Neural progenitor cell (in vitro differentiated cells): ENCODE measurements at regions not wholly inside any gene's neighbourhood (a gene's known extent, or its start where the extent isn't known, plus 50 kb on each side); places are given as distances from the start of the nearest gene placed in this dataset.

Experiments
- DNase-seq: peaks from one replicate; pipeline ENCODE4 v3.0.0-alpha.2; 2016; ENCODE audit warnings: low spot score
- H2AFZ ChIP-seq: fragments of 200-600 bp; sonication (generic); replicated peaks from 2 replicates; pipeline ENCODE4 v1.6.1; 2016; ENCODE audit warnings: antibody characterized with exemption
- H3F3A ChIP-seq: fragments of 200-600 bp; sonication (generic); 2 replicates; pipeline ENCODE4 v1.6.1; 2016; ENCODE audit warnings: antibody characterized with exemption, low read depth
- H3K27ac ChIP-seq: fragments of 200-600 bp; sonication (generic); 2 replicates; pipeline ENCODE4 v1.5.1; 2016; ENCODE audit warnings: mild to moderate bottlenecking
- H3K27me3 ChIP-seq: fragments of 200-600 bp; sonication (generic); 2 replicates; pipeline ENCODE4 v1.6.1; 2016; ENCODE audit warnings: mild to moderate bottlenecking, moderate library complexity
- H3K36me3 ChIP-seq: fragments of 200-600 bp; sonication (generic); 2 replicates; pipeline ENCODE4 v1.5.1; 2016
- H3K4me1 ChIP-seq: fragments of 200-600 bp; sonication (generic); 2 replicates; pipeline ENCODE4 v1.6.1; 2016; ENCODE audit warnings: mixed run types
- H3K4me2 ChIP-seq: fragments of 200-600 bp; sonication (generic); 2 replicates; pipeline ENCODE4 v1.6.1; 2016
- H3K4me3 ChIP-seq: fragments of 200-600 bp; sonication (generic); 2 replicates; pipeline ENCODE4 v1.5.1; 2016
- H3K79me2 ChIP-seq: fragments of 200-600 bp; sonication (generic); 2 replicates; pipeline ENCODE4 v1.6.1; 2016; ENCODE audit warnings: low read depth
- H3K9ac ChIP-seq: fragments of 200-600 bp; sonication (generic); 2 replicates; pipeline ENCODE4 v1.6.1; 2016
- H3K9me3 ChIP-seq: fragments of 200-600 bp; sonication (generic); 2 replicates; pipeline ENCODE4 v1.5.1; 2016; ENCODE audit warnings: low read depth
- H4K20me1 ChIP-seq: fragments of 200-600 bp; sonication (generic); 2 replicates; pipeline ENCODE4 v1.6.1; 2016; ENCODE audit warnings: low read depth
- H3K27ac Mint-ChIP-seq: 3 replicates; pipeline ENCODE4 v1.8.0; 2021; ENCODE audit warnings: mixed read lengths
- H3K27me3 Mint-ChIP-seq: 2 replicates; pipeline ENCODE4 v1.8.0; 2022; ENCODE audit warnings: low read depth, mild to moderate bottlenecking, inconsistent platforms, moderate library complexity, mixed read lengths; ENCODE audit not compliant: insufficient read depth
- H3K36me3 Mint-ChIP-seq: 3 replicates; pipeline ENCODE4 v1.8.0; 2021; ENCODE audit warnings: mixed read lengths
- H3K4me1 Mint-ChIP-seq: 3 replicates; pipeline ENCODE4 v1.8.0; 2021; ENCODE audit warnings: mixed read lengths
- H3K4me3 Mint-ChIP-seq: 3 replicates; pipeline ENCODE4 v1.8.0; 2021; ENCODE audit warnings: mild to moderate bottlenecking, moderate library complexity, mixed read lengths
- H3K9me3 Mint-ChIP-seq: 3 replicates; pipeline ENCODE4 v1.8.0; 2020; ENCODE audit warnings: mixed read lengths
- CTCF ChIP-seq: fragments of 200-600 bp; sonication (generic); IDR thresholded peaks from 2 replicates; pipeline ENCODE4 v1.5.1; 2017; ENCODE audit warnings: antibody characterized with exemption, mild to moderate bottlenecking
- EZH2 ChIP-seq: fragments of 200-600 bp; sonication (generic); IDR thresholded peaks from 2 replicates; pipeline ENCODE4 v1.6.1; 2017; ENCODE audit warnings: antibody characterized with exemption, mild to moderate bottlenecking, moderate library complexity
- EZH2phosphoT487 ChIP-seq: fragments of 200-600 bp; sonication (generic); IDR thresholded peaks from 2 replicates; pipeline ENCODE4 v1.6.1; 2017; ENCODE audit warnings: antibody characterized with exemption

- Histone ChIP-seq H3K36me3 (peaks cover 11% of the 10 kb centered on the region), H3K79me2 (peaks cover 51% of the 10 kb centered on the region), H4K20me1 (no peaks in the 10 kb centered on the region), H3K9me3 (peaks cover 25% of the 10 kb centered on the region), H2AFZ (no peak overlapping the region), H3K27ac (no peak overlapping the region), H3K4me1 (peaks cover 23% of the 10 kb centered on the region), H3K4me2 (no peak overlapping the region), H3F3A (peaks cover 26% of the 10 kb centered on the region), H3K4me3 (no peak overlapping the region), H3K9ac (no peak overlapping the region), H3K27me3 (no peaks in the 10 kb centered on the region)
- no peaks in the 10 kb centered on the region for H3K27me3 Mint-ChIP-seq
- H3K36me3 Mint-ChIP-seq, result peaks cover 1% of the 10 kb centered on the region
- H3K27ac Mint-ChIP-seq, result no peak overlapping the region
- no peak overlapping the region for H3K4me3 Mint-ChIP-seq
- no peak for DNase-seq
- no peaks in the 10 kb centered on the region for H3K4me1 Mint-ChIP-seq
- H3K9me3 Mint-ChIP-seq, result peaks cover 11% of the 10 kb centered on the region
- TF ChIP-seq CTCF (no peak), EZH2phosphoT487 (no peak), EZH2 (no peak)
Observed at GRCh38 chr3:16673530-16673929, 68.3 kb upstream of the DAZL start.

GRCh38 chr3:16675805-16676204, 70.6 kb upstream of the DAZL start:
- no peaks in the 10 kb centered on the region for H4K20me1 ChIP-seq
- no peak overlapping the region for H3K27ac ChIP-seq
- Mint-ChIP-seq H3K27me3 (no peaks in the 10 kb centered on the region), H3K4me3 (no peak overlapping the region), H3K36me3 (peaks cover 1% of the 10 kb centered on the region), H3K27ac (no peak overlapping the region), H3K4me1 (no peaks in the 10 kb centered on the region), H3K9me3 (peaks cover 11% of the 10 kb centered on the region)
- H3K9me3 ChIP-seq, result peaks cover 25% of the 10 kb centered on the region
- H3K4me3 ChIP-seq, result no peak overlapping the region
- peaks cover 23% of the 10 kb centered on the region for H3K4me1 ChIP-seq
- no peaks in the 10 kb centered on the region for H3K27me3 ChIP-seq
- peaks cover 20% of the 10 kb centered on the region for H3F3A ChIP-seq
- no peak overlapping the region for H3K4me2 ChIP-seq
- no peak for DNase-seq
- no peak overlapping the region for H3K9ac ChIP-seq
- peaks cover 11% of the 10 kb centered on the region for H3K36me3 ChIP-seq
- H2AFZ ChIP-seq, result no peak overlapping the region
- H3K79me2 ChIP-seq, result peaks cover 29% of the 10 kb centered on the region
- no peak for TF ChIP-seq CTCF
- TF ChIP-seq EZH2phosphoT487, result no peak
- no peak for TF ChIP-seq EZH2

GRCh38 chr3:16686679-16687078, 81.5 kb upstream of the DAZL start:
- no peak for DNase-seq
- H3K9ac ChIP-seq, result no peak overlapping the region
- H3K27me3 ChIP-seq, result no peaks in the 10 kb centered on the region
- Mint-ChIP-seq H3K4me3 (no peak overlapping the region), H3K27ac (no peak overlapping the region), H3K4me1 (peaks cover 3% of the 10 kb centered on the region), H3K9me3 (no peaks in the 10 kb centered on the region), H3K27me3 (no peaks in the 10 kb centered on the region), H3K36me3 (no peaks in the 10 kb centered on the region)
- peaks cover 16% of the 10 kb centered on the region for H3K4me1 ChIP-seq
- no peak for TF ChIP-seq EZH2phosphoT487
- TF ChIP-seq CTCF, result no peak
- no peak for TF ChIP-seq EZH2
- no peaks in the 10 kb centered on the region for H3K36me3 ChIP-seq
- peak overlapping the region; percentile 84 for H3K27ac ChIP-seq
- H3K79me2 ChIP-seq, result peaks cover 51% of the 10 kb centered on the region
- H3K9me3 ChIP-seq, result no peaks in the 10 kb centered on the region
- no peak overlapping the region for H2AFZ ChIP-seq
- peaks cover 26% of the 10 kb centered on the region for H3F3A ChIP-seq
- no peaks in the 10 kb centered on the region for H4K20me1 ChIP-seq
- H3K4me3 ChIP-seq, result peak overlapping the region; percentile 19
- H3K4me2 ChIP-seq, result peak overlapping the region; percentile 62
